ENCODE measurements at regions not wholly inside any gene's neighbourhood (a gene's known extent, or its start where the extent isn't known, plus 50 kb on each side); places are given as distances from the start of the nearest gene placed in this dataset.

- peaks cover 0 to 2% of the 10 kb centered on the region in 2 donors for H3K9me3 ChIP-seq (ENCODE audit: control insufficient read depth in 2 of 2, low read length in 2 of 2)
- H3K4me3 ChIP-seq (ENCODE audit: low read length in 2 of 2), result no peak overlapping the region
- no peaks in the 10 kb centered on the region for H3K27me3 ChIP-seq (ENCODE audit: control insufficient read depth in 1 of 2, insufficient read depth in 2 of 2, low read length in 2 of 2)
- H3K4me1 ChIP-seq (ENCODE audit: control insufficient read depth, insufficient read depth, low read length), result no peaks in the 10 kb centered on the region
- no peaks in the 10 kb centered on the region for H3K36me3 ChIP-seq (ENCODE audit: control insufficient read depth in 2 of 2, insufficient read depth in 2 of 2, low read length in 2 of 2)
- no peak overlapping the region for H3K9ac ChIP-seq (ENCODE audit: low read length in 2 of 2)
- no peak overlapping the region for H3K27ac ChIP-seq (ENCODE audit: low read length)
Measured at GRCh38 chr3:144197116-144197515, 225.5 kb downstream of the DIPK2A start.

GRCh38 chr3:144197582-144197981, 226.0 kb downstream of the DIPK2A start:
- Histone ChIP-seq H3K9ac (ENCODE audit: low read length in 2 of 2) (no peak overlapping the region), H3K4me1 (ENCODE audit: control insufficient read depth, insufficient read depth, low read length) (no peaks in the 10 kb centered on the region), H3K27ac (ENCODE audit: low read length) (no peak overlapping the region), H3K36me3 (ENCODE audit: control insufficient read depth in 2 of 2, insufficient read depth in 2 of 2, low read length in 2 of 2) (no peaks in the 10 kb centered on the region), H3K9me3 (ENCODE audit: control insufficient read depth in 2 of 2, low read length in 2 of 2) (peaks cover 0 to 2% of the 10 kb centered on the region in 2 donors), H3K27me3 (ENCODE audit: control insufficient read depth in 1 of 2, insufficient read depth in 2 of 2, low read length in 2 of 2) (no peaks in the 10 kb centered on the region), H3K4me3 (ENCODE audit: low read length in 2 of 2) (no peak overlapping the region)

DNA sequence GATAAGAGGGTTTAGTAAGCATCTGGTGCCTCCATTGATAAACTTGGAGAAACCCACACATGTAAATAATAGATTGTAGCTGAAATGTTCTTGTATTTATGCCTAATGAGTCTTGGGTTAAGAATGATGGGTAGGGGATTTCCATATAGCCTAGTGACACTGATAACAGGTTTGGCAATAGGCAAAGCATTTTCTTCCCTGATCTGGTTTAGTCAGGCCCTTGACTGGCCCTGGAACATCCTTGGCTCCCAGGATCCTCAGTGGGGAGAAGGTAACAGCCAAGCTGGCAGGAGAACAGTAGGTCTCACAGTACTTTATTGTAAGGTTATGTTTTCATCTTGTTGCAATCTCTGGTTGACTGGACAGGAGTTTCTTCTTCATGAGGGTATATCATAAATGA, 228.4 kb downstream of the DIPK2A start:
- H3K9ac ChIP-seq (ENCODE audit: low read length in 2 of 2), result no peak overlapping the region
- no peaks in the 10 kb centered on the region for H3K9me3 ChIP-seq (ENCODE audit: control insufficient read depth in 2 of 2, low read length in 2 of 2)
- no peak overlapping the region for H3K27ac ChIP-seq (ENCODE audit: low read length)
- H3K4me3 ChIP-seq (ENCODE audit: low read length in 2 of 2), result no peak overlapping the region
- H3K27me3 ChIP-seq (ENCODE audit: control insufficient read depth in 1 of 2, insufficient read depth in 2 of 2, low read length in 2 of 2), result no peaks in the 10 kb centered on the region
- no peaks in the 10 kb centered on the region for H3K4me1 ChIP-seq (ENCODE audit: control insufficient read depth, insufficient read depth, low read length)
- H3K36me3 ChIP-seq (ENCODE audit: control insufficient read depth in 2 of 2, insufficient read depth in 2 of 2, low read length in 2 of 2), result no peaks in the 10 kb centered on the region

DNA sequence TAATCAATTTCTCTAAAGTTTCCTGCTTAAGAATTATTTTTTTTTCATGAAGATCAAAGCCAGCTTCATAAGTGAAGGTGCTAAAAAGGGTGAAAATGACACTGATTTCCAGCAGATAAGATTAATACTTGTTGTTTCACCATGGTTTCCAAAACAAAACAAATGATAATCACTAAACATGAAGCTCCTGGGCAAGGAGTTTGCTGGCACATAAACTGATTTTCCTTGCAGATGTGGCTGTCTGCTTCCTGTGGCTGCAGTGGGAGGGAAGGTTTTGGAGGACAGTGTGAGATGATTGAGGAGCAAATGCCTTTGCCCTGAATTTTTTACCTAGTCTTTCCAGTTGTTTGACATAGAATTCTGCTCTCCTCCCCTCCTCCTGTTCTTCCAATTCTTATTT, 228.8 kb downstream of the DIPK2A start:
- Histone ChIP-seq H3K4me1 (ENCODE audit: control insufficient read depth, insufficient read depth, low read length) (no peaks in the 10 kb centered on the region), H3K27ac (ENCODE audit: low read length) (no peak overlapping the region), H3K9me3 (ENCODE audit: control insufficient read depth in 2 of 2, low read length in 2 of 2) (no peaks in the 10 kb centered on the region), H3K36me3 (ENCODE audit: control insufficient read depth in 2 of 2, insufficient read depth in 2 of 2, low read length in 2 of 2) (no peaks in the 10 kb centered on the region), H3K9ac (ENCODE audit: low read length in 2 of 2) (no peak overlapping the region), H3K27me3 (ENCODE audit: control insufficient read depth in 1 of 2, insufficient read depth in 2 of 2, low read length in 2 of 2) (no peaks in the 10 kb centered on the region), H3K4me3 (ENCODE audit: low read length in 2 of 2) (no peak overlapping the region)

DNA sequence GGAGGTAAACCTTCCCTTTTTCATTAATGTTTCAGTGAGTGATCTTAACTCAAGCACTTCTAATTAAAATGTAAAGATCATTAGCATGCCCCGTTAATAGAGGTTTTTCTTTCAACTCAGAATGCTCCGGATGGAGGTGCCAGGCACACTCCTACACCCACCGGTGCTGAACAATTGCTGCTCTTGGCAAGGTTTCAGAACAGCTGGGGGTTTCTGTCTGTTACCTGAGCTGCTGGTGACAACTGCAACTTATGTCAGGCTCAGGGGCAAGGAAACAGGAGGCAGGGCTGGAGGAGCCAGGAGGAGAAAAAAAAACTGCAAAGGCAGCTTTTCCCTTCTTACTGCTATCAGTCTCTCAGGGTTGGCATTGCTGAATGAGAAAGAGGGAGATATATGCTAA, 250.1 kb downstream of the DIPK2A start:
- Histone ChIP-seq H3K27me3 (ENCODE audit: control insufficient read depth in 1 of 2, insufficient read depth in 2 of 2, low read length in 2 of 2) (no peaks in the 10 kb centered on the region), H3K4me1 (ENCODE audit: control insufficient read depth, insufficient read depth, low read length) (no peaks in the 10 kb centered on the region), H3K27ac (ENCODE audit: low read length) (no peak overlapping the region), H3K4me3 (ENCODE audit: low read length in 2 of 2) (no peak overlapping the region), H3K9ac (ENCODE audit: low read length in 2 of 2) (no peak overlapping the region), H3K9me3 (ENCODE audit: control insufficient read depth in 2 of 2, low read length in 2 of 2) (no peaks in the 10 kb centered on the region), H3K36me3 (ENCODE audit: control insufficient read depth in 2 of 2, insufficient read depth in 2 of 2, low read length in 2 of 2) (no peaks in the 10 kb centered on the region)

- Histone ChIP-seq H3K27ac (ENCODE audit: low read length) (no peak overlapping the region), H3K4me3 (ENCODE audit: low read length in 2 of 2) (no peak overlapping the region), H3K9me3 (ENCODE audit: control insufficient read depth in 2 of 2, low read length in 2 of 2) (no peaks in the 10 kb centered on the region), H3K9ac (ENCODE audit: low read length in 2 of 2) (no peak overlapping the region), H3K27me3 (ENCODE audit: control insufficient read depth in 1 of 2, insufficient read depth in 2 of 2, low read length in 2 of 2) (no peaks in the 10 kb centered on the region), H3K4me1 (ENCODE audit: control insufficient read depth, insufficient read depth, low read length) (no peaks in the 10 kb centered on the region), H3K36me3 (ENCODE audit: control insufficient read depth in 2 of 2, insufficient read depth in 2 of 2, low read length in 2 of 2) (no peaks in the 10 kb centered on the region)
Measured at GRCh38 chr3:144229330-144229729, 257.7 kb downstream of the DIPK2A start.

DNA sequence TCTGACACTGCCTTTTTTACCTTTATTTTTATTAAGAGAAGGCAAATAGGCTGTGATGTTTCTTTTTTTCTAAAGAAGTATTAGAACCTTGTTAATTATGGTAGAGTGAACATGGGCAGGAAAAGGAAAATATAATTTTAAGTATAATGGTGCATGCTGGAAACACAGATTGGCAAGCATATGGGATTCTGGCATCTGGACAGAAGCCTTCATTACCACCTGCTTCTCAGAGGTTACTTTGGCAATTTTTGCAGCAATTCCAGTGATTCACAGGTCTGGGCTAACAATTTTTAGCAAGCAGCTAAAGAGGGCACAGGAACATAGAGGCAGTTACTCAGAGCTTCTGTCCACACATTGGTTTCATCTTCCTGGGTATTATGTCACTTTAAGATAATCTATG, 258.3 kb downstream of the DIPK2A start:
- H3K4me3 ChIP-seq (ENCODE audit: low read length in 2 of 2), result no peak overlapping the region
- no peaks in the 10 kb centered on the region for H3K36me3 ChIP-seq (ENCODE audit: control insufficient read depth in 2 of 2, insufficient read depth in 2 of 2, low read length in 2 of 2)
- no peak overlapping the region for H3K9ac ChIP-seq (ENCODE audit: low read length in 2 of 2)
- H3K27ac ChIP-seq (ENCODE audit: low read length), result no peak overlapping the region
- H3K9me3 ChIP-seq (ENCODE audit: control insufficient read depth in 2 of 2, low read length in 2 of 2), result no peaks in the 10 kb centered on the region
- H3K27me3 ChIP-seq (ENCODE audit: control insufficient read depth in 1 of 2, insufficient read depth in 2 of 2, low read length in 2 of 2), result no peaks in the 10 kb centered on the region
- H3K4me1 ChIP-seq (ENCODE audit: control insufficient read depth, insufficient read depth, low read length), result no peaks in the 10 kb centered on the region

GRCh38 chr3:144235489-144235888, 263.9 kb downstream of the DIPK2A start:
- Histone ChIP-seq H3K4me1 (ENCODE audit: control insufficient read depth, insufficient read depth, low read length) (no peaks in the 10 kb centered on the region), H3K9me3 (ENCODE audit: control insufficient read depth in 2 of 2, low read length in 2 of 2) (no peaks in the 10 kb centered on the region), H3K9ac (ENCODE audit: low read length in 2 of 2) (no peak overlapping the region), H3K27ac (ENCODE audit: low read length) (no peak overlapping the region), H3K4me3 (ENCODE audit: low read length in 2 of 2) (no peak overlapping the region), H3K36me3 (ENCODE audit: control insufficient read depth in 2 of 2, insufficient read depth in 2 of 2, low read length in 2 of 2) (no peaks in the 10 kb centered on the region), H3K27me3 (ENCODE audit: control insufficient read depth in 1 of 2, insufficient read depth in 2 of 2, low read length in 2 of 2) (no peaks in the 10 kb centered on the region)

DNA sequence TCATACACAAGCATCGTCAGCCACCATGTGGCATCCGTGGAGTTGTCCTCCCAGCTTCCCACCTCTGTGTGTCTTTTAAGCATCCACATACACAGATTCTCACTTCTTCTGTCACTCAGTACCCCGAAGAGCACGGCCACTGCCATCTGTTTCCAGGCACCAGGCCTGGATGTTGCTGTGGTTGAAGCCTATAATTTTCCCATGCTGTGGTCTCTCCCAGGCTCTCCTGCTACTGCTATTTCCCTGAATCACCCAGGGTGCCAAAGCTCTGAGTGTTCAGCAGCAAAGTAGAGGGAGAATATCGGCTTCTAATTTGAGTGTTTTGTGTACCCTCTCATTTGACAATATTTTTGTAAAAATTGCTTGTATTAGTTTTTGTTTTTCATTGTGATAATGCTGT, 265.7 kb downstream of the DIPK2A start:
- H3K36me3 ChIP-seq (ENCODE audit: control insufficient read depth in 2 of 2, insufficient read depth in 2 of 2, low read length in 2 of 2), result no peaks in the 10 kb centered on the region
- H3K9ac ChIP-seq (ENCODE audit: low read length in 2 of 2), result no peak overlapping the region
- no peaks in the 10 kb centered on the region for H3K27me3 ChIP-seq (ENCODE audit: control insufficient read depth in 1 of 2, insufficient read depth in 2 of 2, low read length in 2 of 2)

GRCh38 chr3:144241404-144241803, 269.8 kb downstream of the DIPK2A start:
- no peaks in the 10 kb centered on the region for H3K9me3 ChIP-seq (ENCODE audit: control insufficient read depth in 2 of 2, low read length in 2 of 2)
- no peak overlapping the region for H3K4me3 ChIP-seq (ENCODE audit: low read length in 2 of 2)
- H3K27ac ChIP-seq (ENCODE audit: low read length), result no peak overlapping the region
- H3K27me3 ChIP-seq (ENCODE audit: control insufficient read depth in 1 of 2, insufficient read depth in 2 of 2, low read length in 2 of 2), result no peaks in the 10 kb centered on the region
- no peak overlapping the region for H3K9ac ChIP-seq (ENCODE audit: low read length in 2 of 2)
- H3K4me1 ChIP-seq (ENCODE audit: control insufficient read depth, insufficient read depth, low read length), result no peaks in the 10 kb centered on the region
- no peaks in the 10 kb centered on the region for H3K36me3 ChIP-seq (ENCODE audit: control insufficient read depth in 2 of 2, insufficient read depth in 2 of 2, low read length in 2 of 2)

More for the DNA sequence above, 265.7 kb downstream of the DIPK2A start:
- Histone ChIP-seq H3K4me1 (ENCODE audit: control insufficient read depth, insufficient read depth, low read length) (no peaks in the 10 kb centered on the region), H3K27ac (ENCODE audit: low read length) (no peak overlapping the region), H3K4me3 (ENCODE audit: low read length in 2 of 2) (no peak overlapping the region), H3K9me3 (ENCODE audit: control insufficient read depth in 2 of 2, low read length in 2 of 2) (no peaks in the 10 kb centered on the region)

DNA sequence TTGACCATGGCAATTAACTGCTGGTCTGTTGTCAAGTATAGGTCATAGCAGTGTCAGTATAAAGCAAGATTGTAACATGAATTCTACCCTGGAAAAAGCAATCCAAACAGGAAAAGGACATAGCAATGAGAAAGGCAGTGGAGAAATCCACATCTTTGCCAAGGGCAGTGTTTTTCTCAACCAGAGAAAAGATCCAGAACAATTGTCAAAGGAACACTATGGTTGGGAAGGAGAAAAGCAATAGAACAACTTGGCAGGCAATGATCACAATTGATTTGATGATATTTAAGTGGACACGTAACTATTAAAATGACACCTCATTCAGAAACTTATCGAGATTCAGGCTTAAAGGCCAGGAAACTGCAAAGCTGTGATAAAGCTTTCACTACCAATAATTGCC, 271.1 kb downstream of the DIPK2A start:
- no peak overlapping the region for H3K9ac ChIP-seq (ENCODE audit: low read length in 2 of 2)
- no peaks in the 10 kb centered on the region for H3K36me3 ChIP-seq (ENCODE audit: control insufficient read depth in 2 of 2, insufficient read depth in 2 of 2, low read length in 2 of 2)
- H3K27me3 ChIP-seq (ENCODE audit: control insufficient read depth in 1 of 2, insufficient read depth in 2 of 2, low read length in 2 of 2), result no peaks in the 10 kb centered on the region
- H3K9me3 ChIP-seq (ENCODE audit: control insufficient read depth in 2 of 2, low read length in 2 of 2), result no peaks in the 10 kb centered on the region
- H3K4me1 ChIP-seq (ENCODE audit: control insufficient read depth, insufficient read depth, low read length), result no peaks in the 10 kb centered on the region
- no peak overlapping the region for H3K4me3 ChIP-seq (ENCODE audit: low read length in 2 of 2)
- no peak overlapping the region for H3K27ac ChIP-seq (ENCODE audit: low read length)

DNA sequence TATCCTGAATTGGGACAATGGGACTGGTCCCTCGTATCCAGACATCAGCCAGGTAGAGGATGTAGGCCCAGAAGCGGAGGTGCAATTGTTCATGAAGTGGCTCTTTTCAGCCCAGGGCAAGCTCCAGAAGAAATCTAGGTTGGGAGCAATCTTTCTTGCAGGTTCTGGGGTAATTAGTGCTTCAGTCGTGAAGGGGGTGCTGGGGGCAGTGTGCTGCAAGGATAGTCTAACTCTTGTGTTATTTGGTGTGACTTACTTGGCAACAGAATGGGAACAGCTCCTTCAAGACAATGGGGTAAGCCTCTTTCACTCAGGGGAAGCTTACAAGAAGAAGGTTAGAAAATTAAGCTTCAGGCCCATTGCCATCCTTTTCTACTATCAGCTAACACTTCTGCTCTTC, 273.0 kb downstream of the DIPK2A start:
- no peaks in the 10 kb centered on the region for H3K27me3 ChIP-seq (ENCODE audit: control insufficient read depth in 1 of 2, insufficient read depth in 2 of 2, low read length in 2 of 2)
- no peaks in the 10 kb centered on the region for H3K4me1 ChIP-seq (ENCODE audit: control insufficient read depth, insufficient read depth, low read length)
- no peaks in the 10 kb centered on the region for H3K36me3 ChIP-seq (ENCODE audit: control insufficient read depth in 2 of 2, insufficient read depth in 2 of 2, low read length in 2 of 2)
- no peak overlapping the region for H3K4me3 ChIP-seq (ENCODE audit: low read length in 2 of 2)
- H3K27ac ChIP-seq (ENCODE audit: low read length), result no peak overlapping the region
- no peak overlapping the region for H3K9ac ChIP-seq (ENCODE audit: low read length in 2 of 2)
- no peaks in the 10 kb centered on the region for H3K9me3 ChIP-seq (ENCODE audit: control insufficient read depth in 2 of 2, low read length in 2 of 2)

Measured in stomach smooth muscle (tissue), 2 donors.